ENCODE measurements at regions not wholly inside any gene's neighbourhood (a gene's known extent, or its start where the extent isn't known, plus 50 kb on each side); places are given as distances from the start of the nearest gene placed in this dataset.
"Not testable (repeated sequence)": the region's sequence is repeated elsewhere in the genome, so short reads cannot be mapped to it uniquely, and the experiment has no call there.

DNA sequence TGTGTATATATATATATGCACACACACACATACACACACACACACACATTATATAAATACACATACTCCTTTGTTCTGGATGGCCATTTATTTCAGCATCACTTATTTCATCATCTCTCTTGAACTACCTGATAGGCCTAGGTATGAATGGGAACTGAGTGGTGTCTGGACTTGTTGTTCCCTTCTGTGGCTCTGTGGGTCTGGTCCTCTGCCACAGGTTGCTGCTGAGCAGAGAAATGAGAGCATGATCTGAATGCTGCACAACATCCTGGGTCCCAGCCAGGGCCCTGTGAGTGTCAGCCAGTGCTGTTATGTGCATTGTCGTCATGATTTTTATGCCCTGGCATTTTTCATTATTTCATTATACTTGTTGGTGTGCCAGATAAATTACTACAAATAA is 116.3 kb downstream of the CDRT15L2 start:
- TF ChIP-seq, protein P1, sequence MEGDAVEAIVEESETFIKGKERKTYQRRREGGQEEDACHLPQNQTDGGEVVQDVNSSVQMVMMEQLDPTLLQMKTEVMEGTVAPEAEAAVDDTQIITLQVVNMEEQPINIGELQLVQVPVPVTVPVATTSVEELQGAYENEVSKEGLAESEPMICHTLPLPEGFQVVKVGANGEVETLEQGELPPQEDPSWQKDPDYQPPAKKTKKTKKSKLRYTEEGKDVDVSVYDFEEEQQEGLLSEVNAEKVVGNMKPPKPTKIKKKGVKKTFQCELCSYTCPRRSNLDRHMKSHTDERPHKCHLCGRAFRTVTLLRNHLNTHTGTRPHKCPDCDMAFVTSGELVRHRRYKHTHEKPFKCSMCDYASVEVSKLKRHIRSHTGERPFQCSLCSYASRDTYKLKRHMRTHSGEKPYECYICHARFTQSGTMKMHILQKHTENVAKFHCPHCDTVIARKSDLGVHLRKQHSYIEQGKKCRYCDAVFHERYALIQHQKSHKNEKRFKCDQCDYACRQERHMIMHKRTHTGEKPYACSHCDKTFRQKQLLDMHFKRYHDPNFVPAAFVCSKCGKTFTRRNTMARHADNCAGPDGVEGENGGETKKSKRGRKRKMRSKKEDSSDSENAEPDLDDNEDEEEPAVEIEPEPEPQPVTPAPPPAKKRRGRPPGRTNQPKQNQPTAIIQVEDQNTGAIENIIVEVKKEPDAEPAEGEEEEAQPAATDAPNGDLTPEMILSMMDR (IDR thresholded peaks at IDR 0.05) = not testable (repeated sequence)
- not testable (repeated sequence) for TF ChIP-seq POLR2A (IDR thresholded peaks at IDR 0.05)
